OCI-LY1 (cell line): ENCODE measurements at regions not wholly inside any gene's neighbourhood (a gene's known extent, or its start where the extent isn't known, plus 50 kb on each side); places are given as distances from the start of the nearest gene placed in this dataset.

Experiments
- EZH2 ChIP-seq: fragments of 200-600 bp; sonication (generic), shearing (Covaris generic); IDR thresholded peaks from 2 replicates; pipeline ENCODE4 v1.8.0; 2017; ENCODE audit warnings: borderline replicate concordance, mixed run types, mild to moderate bottlenecking, antibody characterized with exemption, low read length, moderate library complexity, mixed read lengths
- TF ChIP-seq, protein P1 (sequence below): fragments of 200-600 bp; sonication (generic), shearing (Covaris generic); IDR thresholded peaks from 2 replicates; pipeline ENCODE4 v1.5.1; 2017; ENCODE audit warnings: mild to moderate bottlenecking, antibody characterized with exemption, low read length, moderate library complexity, mixed read lengths

DNA sequence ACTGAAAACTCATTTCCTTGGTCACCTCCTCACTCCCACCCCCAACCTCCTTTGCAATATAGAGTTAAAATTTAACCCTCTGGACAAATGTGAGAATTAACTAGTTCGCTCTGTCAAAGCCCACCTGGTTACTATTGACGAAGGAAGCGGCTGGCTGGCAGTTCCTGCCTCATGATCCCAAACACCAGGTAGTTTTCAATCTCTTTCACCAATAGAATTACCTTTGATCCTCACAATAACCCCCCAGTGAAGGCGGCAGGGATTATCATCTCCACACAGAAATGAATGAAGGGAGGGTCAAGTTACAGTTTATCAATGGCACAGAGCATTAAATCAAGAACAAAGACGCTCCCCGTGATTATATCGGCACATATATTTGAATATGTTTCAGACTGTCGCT is 65.7 kb upstream of the TTC29 start:
- TF ChIP-seq, protein P1, sequence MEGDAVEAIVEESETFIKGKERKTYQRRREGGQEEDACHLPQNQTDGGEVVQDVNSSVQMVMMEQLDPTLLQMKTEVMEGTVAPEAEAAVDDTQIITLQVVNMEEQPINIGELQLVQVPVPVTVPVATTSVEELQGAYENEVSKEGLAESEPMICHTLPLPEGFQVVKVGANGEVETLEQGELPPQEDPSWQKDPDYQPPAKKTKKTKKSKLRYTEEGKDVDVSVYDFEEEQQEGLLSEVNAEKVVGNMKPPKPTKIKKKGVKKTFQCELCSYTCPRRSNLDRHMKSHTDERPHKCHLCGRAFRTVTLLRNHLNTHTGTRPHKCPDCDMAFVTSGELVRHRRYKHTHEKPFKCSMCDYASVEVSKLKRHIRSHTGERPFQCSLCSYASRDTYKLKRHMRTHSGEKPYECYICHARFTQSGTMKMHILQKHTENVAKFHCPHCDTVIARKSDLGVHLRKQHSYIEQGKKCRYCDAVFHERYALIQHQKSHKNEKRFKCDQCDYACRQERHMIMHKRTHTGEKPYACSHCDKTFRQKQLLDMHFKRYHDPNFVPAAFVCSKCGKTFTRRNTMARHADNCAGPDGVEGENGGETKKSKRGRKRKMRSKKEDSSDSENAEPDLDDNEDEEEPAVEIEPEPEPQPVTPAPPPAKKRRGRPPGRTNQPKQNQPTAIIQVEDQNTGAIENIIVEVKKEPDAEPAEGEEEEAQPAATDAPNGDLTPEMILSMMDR: no peak
- no peak for TF ChIP-seq EZH2
